Psoas muscle (tissue), 7 donors: ENCODE measurements at regions not wholly inside any gene's neighbourhood (a gene's known extent, or its start where the extent isn't known, plus 50 kb on each side); places are given as distances from the start of the nearest gene placed in this dataset.
"Not testable (repeated sequence)": the region's sequence is repeated elsewhere in the genome, so short reads cannot be mapped to it uniquely, and the experiment has no call there.

Experiments used
- ATAC-seq, 4 donors: fragments of 200-7000 bp; cut with Tn5 transposase; one replicate each; pipeline ENCODE4 v1.9.1; 2020; ENCODE audit warnings: moderate library complexity in 3 of 4, mild to moderate bottlenecking in 2 of 4
- DNase-seq, 2 donors: peaks; one replicate each; pipeline ENCODE4 v3.0.0-alpha.2; 2020
- H3K27ac ChIP-seq: fragments of 200-600 bp; one replicate; pipeline ENCODE4 v1.8.0; 2022
- H3K27me3 ChIP-seq, 3 donors: fragments of 200-600 bp in 1 of 3; one replicate each; pipeline versions ENCODE4 v1.6.1 to v1.8.0; 2013 to 2022; ENCODE audit warnings: low read length in 2 of 3, mild to moderate bottlenecking in 2 of 3, moderate library complexity in 1 of 3; ENCODE audit not compliant: insufficient read depth in 3 of 3
- H3K36me3 ChIP-seq, 2 donors: fragments of 200-600 bp in 1 of 2; one replicate each; pipeline versions ENCODE4 v1.6.1 to v1.8.0; 2013 to 2022; ENCODE audit warnings: low read depth in 1 of 2, mild to moderate bottlenecking in 1 of 2, moderate library complexity in 1 of 2; ENCODE audit not compliant: insufficient read depth in 1 of 2
- H3K4me1 ChIP-seq: fragments of 200-600 bp; one replicate; pipeline ENCODE4 v1.8.0; 2022
- H3K4me3 ChIP-seq: fragments of 200-600 bp; one replicate; pipeline ENCODE4 v1.8.0; 2022; ENCODE audit warnings: mild to moderate bottlenecking
- H3K9me3 ChIP-seq: fragments of 200-600 bp; one replicate; pipeline ENCODE4 v1.8.0; 2022
- WGBS, 3 donors: extraction: QIAGEN DNeasy Blood & Tissue Kit; methylation state at CpG; one replicate each; pipeline versions ENCODE4 v1.1.6 to v1.1.7; 2013; 5-methylcytosine and 5-hydroxymethylcytosine counted together
- intact Hi-C, 2 donors: fragments of 100-400 bp; cut with DNase I; formaldehyde crosslinking; loops; one replicate each; pipeline versions ENCODE4 v1.11.0 to v1.14.2; 2022
- TF ChIP-seq, protein P1 (sequence below): fragments of 200-600 bp; IDR thresholded peaks from one replicate; pipeline ENCODE4 v1.8.0; 2022; ENCODE audit warnings: antibody characterized with exemption
- donor health status: healthy with polysubstance abuse.
- donor health status: DM: no; HTN: no; CAD: no; lungs with moderate emphysema.
- donor health status: Bipolar disorder and iron deficiency.
- donor health status: healthy.
- donor health status: DM: yes; HTN: yes; CAD: no.
- donor health status: DM: no; HTN: no; CAD: no.
- donor health status: DM: yes; HTN: yes; CAD: no.

DNA sequence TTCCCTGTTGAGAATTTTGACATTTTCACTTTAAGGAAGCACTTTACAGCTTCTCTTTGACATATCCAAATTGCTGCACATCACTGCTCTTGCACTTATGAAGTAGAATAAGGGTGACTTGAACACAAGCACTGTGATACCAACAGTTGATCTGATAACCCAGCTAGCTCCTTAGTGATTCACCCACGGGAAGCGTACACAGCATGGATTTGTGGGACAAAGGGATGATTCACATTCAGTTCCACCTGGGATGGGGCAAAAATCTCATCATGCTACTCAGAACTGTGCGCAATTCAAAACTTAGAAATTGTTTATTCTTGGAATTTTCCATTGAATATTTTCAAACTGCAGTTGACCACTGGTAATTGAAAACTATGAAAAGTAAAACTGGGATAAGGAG is 1565.5 kb upstream of the CDH9 start:
- Histone ChIP-seq H3K9me3 (peaks cover 3% of the 10 kb centered on the region), H3K36me3 (no peaks in the 10 kb centered on the region), H3K27me3 (no peaks in the 10 kb centered on the region), H3K27ac (no peak overlapping the region), H3K4me3 (no peak overlapping the region), H3K4me1 (no peaks in the 10 kb centered on the region)
- TF ChIP-seq, protein P1, sequence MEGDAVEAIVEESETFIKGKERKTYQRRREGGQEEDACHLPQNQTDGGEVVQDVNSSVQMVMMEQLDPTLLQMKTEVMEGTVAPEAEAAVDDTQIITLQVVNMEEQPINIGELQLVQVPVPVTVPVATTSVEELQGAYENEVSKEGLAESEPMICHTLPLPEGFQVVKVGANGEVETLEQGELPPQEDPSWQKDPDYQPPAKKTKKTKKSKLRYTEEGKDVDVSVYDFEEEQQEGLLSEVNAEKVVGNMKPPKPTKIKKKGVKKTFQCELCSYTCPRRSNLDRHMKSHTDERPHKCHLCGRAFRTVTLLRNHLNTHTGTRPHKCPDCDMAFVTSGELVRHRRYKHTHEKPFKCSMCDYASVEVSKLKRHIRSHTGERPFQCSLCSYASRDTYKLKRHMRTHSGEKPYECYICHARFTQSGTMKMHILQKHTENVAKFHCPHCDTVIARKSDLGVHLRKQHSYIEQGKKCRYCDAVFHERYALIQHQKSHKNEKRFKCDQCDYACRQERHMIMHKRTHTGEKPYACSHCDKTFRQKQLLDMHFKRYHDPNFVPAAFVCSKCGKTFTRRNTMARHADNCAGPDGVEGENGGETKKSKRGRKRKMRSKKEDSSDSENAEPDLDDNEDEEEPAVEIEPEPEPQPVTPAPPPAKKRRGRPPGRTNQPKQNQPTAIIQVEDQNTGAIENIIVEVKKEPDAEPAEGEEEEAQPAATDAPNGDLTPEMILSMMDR = no peak
- WGBS, 3 donors = 87 to 93% (median 90%) methylated on average over 3 of the region's 3 CpGs
- DNase-seq (no peak), ATAC-seq (no peak)
- intact Hi-C loops = no loop called here

DNA sequence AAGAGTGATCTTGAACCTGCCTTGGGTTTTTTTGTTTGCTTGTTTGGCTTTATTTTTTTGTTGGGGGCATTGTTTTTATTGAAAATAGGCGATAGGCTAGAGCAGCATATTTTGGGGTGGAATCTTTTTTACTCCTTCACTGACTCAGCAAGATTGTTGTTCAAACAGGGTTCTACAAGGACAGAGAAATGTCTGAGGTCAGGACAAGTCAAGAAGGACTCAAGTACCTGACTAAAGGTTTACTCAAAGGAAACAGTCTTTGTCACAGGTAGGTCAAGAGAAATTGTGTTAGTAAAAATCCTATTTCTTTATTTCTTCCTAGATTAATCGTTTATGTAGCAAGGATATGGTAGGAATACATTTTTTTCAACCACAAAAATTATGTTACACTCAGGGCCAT is 1564.0 kb upstream of the CDH9 start:
- no peak overlapping the region for H3K4me3 ChIP-seq
- ATAC-seq = no peak
- TF ChIP-seq, protein P1 = no peak
- no peak for DNase-seq
- H3K27ac ChIP-seq = no peak overlapping the region
- H3K36me3 ChIP-seq = no peaks in the 10 kb centered on the region
- WGBS, 3 donors = 52 to 66% (median 64%) methylated on average over 2 of the region's 2 CpGs
- H3K27me3 ChIP-seq = no peaks in the 10 kb centered on the region
- H3K9me3 ChIP-seq = peaks cover 3% of the 10 kb centered on the region
- H3K4me1 ChIP-seq = no peaks in the 10 kb centered on the region
- intact Hi-C loops = no loop called here

DNA sequence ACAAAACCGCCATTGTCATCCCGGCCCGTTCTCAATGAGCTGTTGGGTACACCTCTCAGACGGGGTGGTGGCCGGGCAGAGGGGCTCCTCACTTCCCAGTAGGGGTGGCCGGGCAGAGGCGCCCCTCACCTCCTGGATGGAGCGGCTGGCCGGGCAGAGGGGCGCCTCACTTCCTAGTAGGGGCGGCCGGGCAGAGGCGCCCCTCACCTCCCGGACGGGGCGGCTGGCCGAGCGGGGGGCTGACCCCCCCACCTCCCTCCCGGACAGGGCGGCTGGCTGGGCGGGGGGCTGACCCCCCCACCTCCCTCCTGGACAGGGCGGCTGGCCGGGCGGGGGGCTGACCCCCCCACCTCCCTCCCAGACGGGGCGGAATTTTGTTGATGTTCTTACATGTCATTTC is 1558.3 kb upstream of the CDH9 start:
- H3K27me3 ChIP-seq, H3K4me1 ChIP-seq, H3K36me3 ChIP-seq, H3K27ac ChIP-seq, H3K9me3 ChIP-seq, DNase-seq, intact Hi-C loops, H3K4me3 ChIP-seq, ATAC-seq: not testable (repeated sequence)
- WGBS, 3 donors = 95 to 96% (median 96%) methylated on average over 11 to 26 of the region's 26 CpGs

DNA sequence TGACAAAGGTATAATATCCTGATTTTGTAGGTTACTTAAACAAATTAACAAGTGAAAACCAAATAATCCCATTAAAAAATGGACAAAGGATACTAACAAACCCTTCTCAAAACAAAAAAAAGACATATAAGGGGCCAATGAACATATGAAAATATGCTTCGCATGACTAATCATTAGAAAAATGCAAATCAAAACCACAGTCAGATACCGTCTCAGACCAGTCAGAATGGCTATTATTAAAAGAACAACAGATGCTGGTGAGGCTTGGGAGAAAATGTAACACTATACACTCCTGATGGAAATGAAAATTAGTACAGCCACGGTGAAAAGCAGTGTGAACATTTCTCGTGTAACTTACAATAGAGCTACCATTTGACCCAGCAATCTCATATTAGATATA is 1542.2 kb upstream of the CDH9 start:
- DNase-seq = no peak
- no peak for ATAC-seq
- intact Hi-C loops = no loop called here
- H3K4me3 ChIP-seq = no peak overlapping the region
- 43 to 58% (median 50%) methylated on average over 4 of the region's 4 CpGs for WGBS, 3 donors
- no peaks in the 10 kb centered on the region for H3K4me1 ChIP-seq
- no peaks in the 10 kb centered on the region for H3K27me3 ChIP-seq
- no peak overlapping the region for H3K27ac ChIP-seq
- H3K36me3 ChIP-seq = no peaks in the 10 kb centered on the region
- TF ChIP-seq, protein P1 = no peak
- no peaks in the 10 kb centered on the region for H3K9me3 ChIP-seq

DNA sequence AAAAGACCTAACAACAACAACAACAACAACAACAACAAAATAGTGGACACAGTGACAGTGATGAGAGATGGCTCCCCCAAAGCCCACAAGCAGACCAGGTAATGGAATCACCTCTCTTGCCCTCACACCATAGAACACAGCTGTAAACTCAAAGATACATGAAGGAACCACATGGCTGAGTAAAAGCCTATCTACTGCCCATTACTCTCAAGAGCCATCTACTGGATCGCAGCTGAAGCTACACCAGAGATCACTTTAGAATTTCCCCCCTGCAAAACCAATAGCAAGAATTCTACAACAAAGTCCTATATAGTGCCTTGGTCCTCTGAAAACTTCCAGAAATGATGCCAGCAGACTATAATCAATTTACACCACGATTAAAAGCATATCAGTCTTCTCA is 1537.6 kb upstream of the CDH9 start:
- no peaks in the 10 kb centered on the region for H3K27me3 ChIP-seq
- ATAC-seq (no peak), DNase-seq (no peak)
- H3K27ac ChIP-seq = no peak overlapping the region
- intact Hi-C loops = no loop called here
- H3K4me3 ChIP-seq = no peak overlapping the region
- TF ChIP-seq, protein P1 = no peak
- no peaks in the 10 kb centered on the region for H3K36me3 ChIP-seq
- WGBS, 3 donors = 59 to 68% (median 62%) methylated on average over 2 of the region's 2 CpGs
- no peaks in the 10 kb centered on the region for H3K4me1 ChIP-seq
- H3K9me3 ChIP-seq = no peaks in the 10 kb centered on the region
